ENCODE measurements at regions not wholly inside any gene's neighbourhood (a gene's known extent, or its start where the extent isn't known, plus 50 kb on each side); places are given as distances from the start of the nearest gene placed in this dataset.

DNA sequence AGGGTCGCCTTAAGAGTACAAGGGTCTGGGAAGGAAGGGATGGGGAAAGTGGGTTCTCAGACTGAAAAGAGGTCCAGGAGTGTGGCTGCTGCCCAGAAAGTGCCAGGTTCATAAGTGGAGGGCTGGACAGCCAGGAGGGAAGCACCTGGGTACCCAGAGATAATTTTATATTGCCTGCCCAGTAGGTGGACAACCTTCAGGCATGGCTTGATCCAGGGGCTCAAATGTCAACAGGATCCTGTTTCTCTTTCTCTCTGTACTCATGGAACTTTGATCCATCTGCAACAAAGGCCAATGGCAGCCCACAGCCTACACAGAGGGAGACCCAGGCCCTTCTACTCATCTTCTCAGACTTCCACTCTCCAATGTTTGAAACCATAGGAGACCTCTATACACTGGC, 80.5 kb upstream of the GRK3 start:
- H3K4me1 ChIP-seq (ENCODE audit: insufficient read depth): no peaks in the 10 kb centered on the region
- WGBS: 98% methylated on average over 1 of the region's 1 CpG
- H3K27ac ChIP-seq (ENCODE audit: low read depth): no peak overlapping the region
- no peak for DNase-seq (ENCODE audit: extremely low spot score)
- H3K4me3 ChIP-seq (ENCODE audit: low read depth, low read length): no peak overlapping the region
- H3K36me3 ChIP-seq (ENCODE audit: insufficient read depth): no peaks in the 10 kb centered on the region

DNA sequence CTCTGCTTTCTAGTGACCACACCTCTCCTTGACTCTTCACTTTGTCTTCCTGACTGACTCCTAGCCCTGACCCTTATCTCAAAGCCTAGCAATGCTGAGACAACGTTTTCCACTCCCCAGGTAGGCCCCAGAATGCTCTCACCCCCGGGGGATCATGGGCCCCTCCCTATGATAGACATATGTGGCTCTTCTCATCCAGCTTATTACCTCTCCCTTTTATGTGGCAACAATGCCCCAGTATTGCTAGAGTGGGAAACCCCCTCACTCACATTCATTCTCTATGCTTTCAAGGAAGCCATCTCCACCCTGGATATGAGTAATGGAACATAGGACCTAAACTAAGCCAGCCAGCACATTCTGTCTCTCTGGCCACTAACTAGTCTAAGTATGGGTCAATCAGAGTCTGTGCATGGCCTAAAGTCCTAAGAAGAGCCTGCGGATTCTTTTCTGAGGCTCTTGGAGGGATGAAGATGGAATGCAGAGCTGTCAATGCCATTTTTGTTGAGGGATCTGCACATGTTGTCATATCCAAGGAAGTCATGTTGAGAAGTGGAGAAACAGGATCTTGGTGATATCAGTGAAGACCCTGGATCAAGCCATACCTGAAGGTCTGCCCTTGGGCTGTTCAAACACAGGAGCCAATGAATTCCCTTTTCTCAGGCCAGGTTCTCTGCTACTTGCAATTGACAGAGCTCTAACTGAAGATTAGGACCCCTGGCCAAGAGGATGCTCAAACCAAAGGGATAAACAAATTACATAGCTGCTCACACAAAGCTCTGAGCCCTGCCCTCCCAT, 79.8 kb upstream of the GRK3 start:
- Histone ChIP-seq H3K4me1 (ENCODE audit: insufficient read depth) (no peaks in the 10 kb centered on the region), H3K27ac (ENCODE audit: low read depth) (no peak overlapping the region)

DNA sequence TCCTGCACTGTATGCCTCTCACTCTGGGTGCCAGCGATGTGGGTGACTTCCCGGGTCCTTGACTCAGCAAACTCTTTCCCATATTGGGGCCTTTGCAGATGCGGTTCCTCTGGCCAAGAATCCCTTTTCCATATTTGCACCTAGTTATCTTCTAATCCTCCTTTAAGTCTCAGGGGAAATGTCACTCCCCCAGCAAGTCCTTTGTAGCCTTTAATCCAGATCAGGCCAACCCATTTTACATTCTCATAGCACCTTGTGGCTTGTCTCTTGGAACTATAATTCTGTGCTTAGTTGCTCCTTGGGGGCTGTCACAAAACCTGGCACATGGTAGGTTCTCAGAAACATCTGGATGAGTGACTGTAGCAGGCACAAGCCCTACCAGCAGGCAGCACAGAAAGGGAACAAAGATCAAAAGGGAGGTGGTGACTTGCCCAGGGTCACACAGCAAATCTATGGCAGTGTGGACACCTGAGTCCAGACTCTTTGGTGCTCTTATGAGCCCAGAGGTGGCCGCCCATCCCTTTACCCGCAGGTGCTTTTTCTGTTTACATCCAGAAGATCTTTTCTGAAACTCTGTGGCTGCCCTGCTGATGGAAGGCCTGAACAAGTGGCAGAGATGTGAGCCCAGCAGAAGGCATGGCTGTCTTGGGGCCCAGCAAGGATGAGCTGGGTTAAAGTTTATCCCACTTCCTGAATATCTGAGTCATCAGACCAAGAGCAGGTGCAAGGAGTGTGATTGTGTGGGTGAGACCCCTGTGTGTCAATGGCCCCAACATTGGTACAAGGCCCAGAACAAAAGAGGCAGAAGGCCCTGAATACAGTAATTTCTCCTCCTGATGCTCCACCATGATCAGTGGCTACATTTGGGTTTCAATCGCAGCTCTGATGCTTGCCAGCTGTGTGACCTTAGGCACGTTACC, 78.6 kb upstream of the GRK3 start:
- Histone ChIP-seq H3K27ac (ENCODE audit: low read depth) (no peak overlapping the region), H3K36me3 (ENCODE audit: insufficient read depth) (no peaks in the 10 kb centered on the region), H3K4me1 (ENCODE audit: insufficient read depth) (no peaks in the 10 kb centered on the region), H3K4me3 (ENCODE audit: low read depth, low read length) (no peak overlapping the region)
- DNase-seq (ENCODE audit: extremely low spot score): no peak
- WGBS: 82% methylated on average over 7 of the region's 7 CpGs

More for the DNA sequence above, 79.8 kb upstream of the GRK3 start:
- WGBS: 84% methylated on average over 3 of the region's 3 CpGs
- H3K4me3 ChIP-seq (ENCODE audit: low read depth, low read length): no peak overlapping the region
- DNase-seq (ENCODE audit: extremely low spot score): no peak
- no peaks in the 10 kb centered on the region for H3K36me3 ChIP-seq (ENCODE audit: insufficient read depth)

DNA sequence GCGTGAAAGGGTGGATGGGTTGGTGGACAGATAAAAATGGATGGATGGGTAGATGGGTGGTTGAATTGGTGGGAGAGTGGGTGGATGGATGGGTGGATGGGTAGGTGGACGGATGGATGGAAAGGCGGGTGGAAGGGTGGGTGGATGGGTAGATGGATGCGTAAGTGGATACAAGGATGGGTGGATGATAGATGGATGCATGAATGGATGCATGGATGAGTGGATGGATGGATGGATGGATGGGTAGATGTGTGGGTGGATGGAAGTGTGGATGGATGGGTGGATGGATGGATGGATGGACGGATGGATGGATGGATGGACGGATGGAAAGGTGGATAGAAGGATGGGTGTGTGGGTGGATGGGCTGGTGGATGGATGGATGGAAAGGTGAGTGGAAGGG, 77.0 kb upstream of the GRK3 start:
- Histone ChIP-seq H3K27ac (ENCODE audit: low read depth) (no peak overlapping the region), H3K4me3 (ENCODE audit: low read depth, low read length) (no peak overlapping the region), H3K4me1 (ENCODE audit: insufficient read depth) (no peaks in the 10 kb centered on the region), H3K36me3 (ENCODE audit: insufficient read depth) (no peaks in the 10 kb centered on the region)
- no peak for DNase-seq (ENCODE audit: extremely low spot score)
- 96% methylated on average over 6 of the region's 6 CpGs for WGBS

DNA sequence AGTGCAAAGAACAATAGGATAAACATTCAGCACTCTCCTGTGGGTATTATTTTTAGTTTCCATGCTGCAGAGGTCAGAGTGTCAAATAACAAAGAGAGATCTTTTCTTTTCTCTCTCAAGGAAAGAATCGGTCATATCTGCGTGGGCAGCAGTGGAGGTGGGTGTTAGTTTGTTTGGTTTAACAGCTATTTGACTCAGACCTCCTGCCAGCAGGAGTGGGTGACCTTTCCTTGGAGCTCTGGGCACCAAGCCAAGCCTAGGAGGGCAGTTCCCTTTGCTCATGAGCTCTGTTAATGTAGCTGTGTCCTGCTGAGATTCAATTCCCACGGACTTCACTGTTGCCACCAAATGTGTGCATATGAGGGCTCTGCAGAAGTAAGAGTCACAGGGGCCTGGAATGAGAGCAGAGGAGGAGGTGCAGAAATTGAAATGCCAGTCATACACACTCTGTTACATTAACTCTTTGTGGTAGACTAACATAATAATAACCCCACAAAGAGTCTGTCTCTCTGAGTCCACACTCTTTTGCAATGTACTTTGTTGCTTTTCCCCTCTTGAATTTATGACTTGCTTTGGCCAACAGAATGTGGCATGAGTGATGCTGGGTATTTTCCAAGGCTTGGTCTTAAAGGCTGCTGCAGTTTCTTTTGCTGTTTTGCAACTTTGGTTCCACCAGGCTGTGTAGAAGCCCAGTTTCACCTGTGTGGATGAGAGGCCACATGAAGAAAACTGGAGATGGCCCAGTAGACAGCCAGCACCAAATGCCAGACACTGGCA, 76.0 kb upstream of the GRK3 start:
- no peaks in the 10 kb centered on the region for H3K36me3 ChIP-seq (ENCODE audit: insufficient read depth)
- 15% methylated on average over 3 of the region's 3 CpGs for WGBS
- H3K27ac ChIP-seq (ENCODE audit: low read depth): no peak overlapping the region
- no peaks in the 10 kb centered on the region for H3K4me1 ChIP-seq (ENCODE audit: insufficient read depth)
- peak; percentile 26 for DNase-seq (ENCODE audit: extremely low spot score)
- no peak overlapping the region for H3K4me3 ChIP-seq (ENCODE audit: low read depth, low read length)

DNA sequence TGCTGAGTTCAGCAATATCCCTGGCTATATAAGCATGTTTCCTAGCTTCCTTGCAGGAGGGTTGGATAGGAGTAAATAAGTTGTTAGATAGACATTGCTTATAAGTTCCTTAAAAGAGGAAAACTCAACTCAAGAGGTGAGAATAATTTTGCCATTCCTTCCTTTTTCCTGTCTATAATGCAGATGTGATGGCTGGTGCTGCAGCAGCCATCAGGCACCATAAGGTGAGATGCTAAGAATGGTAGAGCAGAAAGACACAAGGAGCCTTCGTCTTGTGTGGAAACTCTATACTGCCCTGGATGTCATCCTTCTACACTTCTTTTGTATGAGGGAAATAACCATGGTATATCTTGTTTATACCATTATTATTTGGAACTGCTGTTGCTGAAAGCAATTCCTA, 74.5 kb upstream of the GRK3 start:
- WGBS: 93% methylated on average over 1 of the region's 1 CpG
- DNase-seq (ENCODE audit: extremely low spot score): no peak

DNA sequence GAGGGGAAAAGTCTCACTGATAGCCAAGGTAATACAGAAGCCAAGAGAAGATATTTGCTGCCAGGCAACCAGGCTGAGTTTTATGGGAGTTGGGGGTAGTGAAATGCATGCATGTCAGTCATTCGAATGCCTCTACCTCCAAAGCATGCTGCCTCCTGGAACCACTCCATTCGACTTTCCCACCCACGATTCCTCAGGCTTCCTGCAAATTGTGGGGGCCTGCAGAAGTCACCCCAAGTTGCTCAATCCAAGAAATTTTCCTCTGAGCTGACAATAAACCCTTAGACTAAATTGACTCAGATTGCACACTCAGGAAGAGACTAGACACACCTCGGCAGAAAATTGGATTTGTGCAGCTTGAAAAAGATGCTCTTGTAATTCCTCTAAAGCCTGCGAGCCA, 73.6 kb upstream of the GRK3 start:
- H3K36me3 ChIP-seq (ENCODE audit: insufficient read depth): no peaks in the 10 kb centered on the region
- no peak overlapping the region for H3K4me3 ChIP-seq (ENCODE audit: low read depth, low read length)
- no peaks in the 10 kb centered on the region for H3K4me1 ChIP-seq (ENCODE audit: insufficient read depth)
- DNase-seq (ENCODE audit: extremely low spot score): no peak
- H3K27ac ChIP-seq (ENCODE audit: low read depth): no peak overlapping the region
- WGBS: 83% methylated on average over 5 of the region's 5 CpGs

More for the DNA sequence above, 74.5 kb upstream of the GRK3 start:
- Histone ChIP-seq H3K4me1 (ENCODE audit: insufficient read depth) (no peaks in the 10 kb centered on the region), H3K27ac (ENCODE audit: low read depth) (no peak overlapping the region), H3K36me3 (ENCODE audit: insufficient read depth) (no peaks in the 10 kb centered on the region), H3K4me3 (ENCODE audit: low read depth, low read length) (no peak overlapping the region)

DNA sequence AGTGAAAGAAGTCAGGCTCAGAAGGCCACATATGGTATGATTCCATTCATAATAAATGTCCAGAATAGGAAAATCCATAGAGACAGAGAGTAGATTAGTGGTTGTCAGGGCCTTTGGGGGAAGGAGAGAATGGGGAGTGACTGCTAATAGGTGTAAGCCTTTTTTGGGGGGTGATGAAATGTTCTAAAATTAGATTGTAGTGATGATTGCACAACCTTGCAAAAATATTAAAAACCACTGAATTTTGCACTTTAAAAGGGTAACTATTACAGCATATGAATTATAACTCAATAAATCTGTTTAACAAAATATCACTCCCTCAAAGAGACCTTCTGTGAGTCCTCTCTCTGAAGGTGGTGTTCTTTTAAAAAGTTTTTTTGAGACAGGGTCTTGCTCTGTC, 72.3 kb upstream of the GRK3 start:
- DNase-seq (ENCODE audit: extremely low spot score): no peak
- Histone ChIP-seq H3K4me1 (ENCODE audit: insufficient read depth) (no peaks in the 10 kb centered on the region), H3K27ac (ENCODE audit: low read depth) (no peak overlapping the region), H3K4me3 (ENCODE audit: low read depth, low read length) (no peak overlapping the region), H3K36me3 (ENCODE audit: insufficient read depth) (no peaks in the 10 kb centered on the region)

DNA sequence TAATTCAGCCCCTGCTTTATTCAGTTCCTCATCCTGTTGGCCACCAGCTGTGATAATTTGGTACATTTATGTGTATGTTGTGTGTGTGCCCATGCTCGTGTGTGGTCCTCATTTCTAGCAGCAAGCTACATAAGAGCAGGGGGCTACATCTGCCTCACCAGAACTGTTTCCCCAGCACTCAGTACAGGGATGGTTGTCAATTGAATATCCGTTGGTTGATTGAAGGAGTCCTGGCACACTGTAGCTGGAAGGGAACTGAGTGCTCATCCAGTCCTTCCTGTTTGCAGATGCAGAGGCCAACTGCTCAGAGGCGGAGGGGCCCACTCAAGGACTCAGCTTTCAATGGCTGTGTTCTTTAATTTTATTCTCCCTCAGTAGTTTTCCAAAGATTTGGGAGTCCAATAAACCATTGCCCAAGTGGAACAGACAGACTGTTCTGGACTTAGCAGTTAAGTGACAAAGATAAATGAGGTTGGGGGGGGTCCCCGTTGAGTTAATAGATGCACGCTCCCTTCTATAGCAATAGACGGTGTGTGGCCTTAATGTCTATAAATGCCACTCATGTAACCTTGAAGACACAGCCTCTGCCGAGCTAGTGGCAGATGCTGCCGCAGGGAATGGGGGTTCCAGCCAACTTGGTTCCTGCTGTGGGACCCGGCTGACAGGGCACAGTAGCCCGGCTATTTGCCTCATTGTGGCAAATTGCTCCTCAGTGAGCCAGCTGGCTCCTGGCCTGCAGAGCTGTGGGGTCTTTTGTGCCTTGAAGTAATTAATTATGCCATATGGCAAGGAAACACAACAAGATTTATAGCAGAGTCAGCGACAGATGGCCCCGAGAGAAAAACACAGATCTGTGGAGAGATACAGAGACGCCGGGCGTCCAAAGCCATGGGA, 71.4 kb upstream of the GRK3 start:
- Histone ChIP-seq H3K4me1 (ENCODE audit: insufficient read depth) (no peaks in the 10 kb centered on the region), H3K27ac (ENCODE audit: low read depth) (no peak overlapping the region), H3K36me3 (ENCODE audit: insufficient read depth) (no peaks in the 10 kb centered on the region), H3K4me3 (ENCODE audit: low read depth, low read length) (no peak overlapping the region)
- DNase-seq (ENCODE audit: extremely low spot score): peak; percentile 14
- 53% methylated on average over 15 of the region's 15 CpGs for WGBS

DNA sequence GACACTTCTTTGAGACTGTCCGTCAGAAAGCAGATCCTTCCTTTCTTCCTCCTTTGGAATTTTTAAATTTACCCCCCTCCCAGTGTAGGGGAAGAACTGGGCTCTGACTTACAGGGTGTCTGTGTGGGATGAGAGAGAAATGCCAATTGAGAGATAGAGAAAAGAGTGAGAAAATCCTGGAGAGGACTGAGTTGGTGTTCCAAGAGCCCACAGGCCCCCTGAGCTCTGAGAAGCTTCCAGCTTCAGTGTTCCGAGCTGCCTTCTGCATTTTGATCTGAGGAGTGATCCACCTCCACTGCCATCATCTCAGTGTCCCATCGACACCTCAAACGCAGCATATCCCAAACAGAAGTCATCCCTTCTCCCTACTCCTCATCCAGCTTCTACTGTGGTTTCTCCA, 70.7 kb upstream of the GRK3 start:
- no peak overlapping the region for H3K27ac ChIP-seq (ENCODE audit: low read depth)
- DNase-seq (ENCODE audit: extremely low spot score): no peak
- H3K4me3 ChIP-seq (ENCODE audit: low read depth, low read length): no peak overlapping the region
- H3K36me3 ChIP-seq (ENCODE audit: insufficient read depth): no peaks in the 10 kb centered on the region
- no peaks in the 10 kb centered on the region for H3K4me1 ChIP-seq (ENCODE audit: insufficient read depth)
- 73% methylated on average over 4 of the region's 4 CpGs for WGBS

DNA sequence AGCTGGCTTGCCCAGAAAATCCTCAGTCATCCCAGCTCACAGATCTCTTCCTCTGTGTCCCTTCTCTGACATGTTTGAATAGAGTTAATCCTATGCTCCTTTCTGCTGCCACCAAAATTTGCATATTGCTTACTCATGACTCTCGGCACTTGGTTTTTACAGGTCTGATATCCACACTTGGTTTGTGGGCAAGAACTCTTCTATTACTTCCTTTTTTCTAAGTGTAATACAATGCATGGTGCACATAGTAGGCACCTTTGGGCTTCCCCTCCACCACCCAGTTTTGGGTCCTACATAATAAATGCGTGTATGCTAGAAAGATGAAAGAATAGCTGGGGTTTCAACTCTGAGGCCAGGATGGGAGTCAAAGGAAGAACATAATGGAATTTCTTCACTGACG, 69.7 kb upstream of the GRK3 start:
- no peak overlapping the region for H3K4me3 ChIP-seq (ENCODE audit: low read depth, low read length)
- H3K36me3 ChIP-seq (ENCODE audit: insufficient read depth): no peaks in the 10 kb centered on the region
- 74% methylated on average over 3 of the region's 3 CpGs for WGBS
- no peak for DNase-seq (ENCODE audit: extremely low spot score)
- H3K27ac ChIP-seq (ENCODE audit: low read depth): no peak overlapping the region
- no peaks in the 10 kb centered on the region for H3K4me1 ChIP-seq (ENCODE audit: insufficient read depth)

DNA sequence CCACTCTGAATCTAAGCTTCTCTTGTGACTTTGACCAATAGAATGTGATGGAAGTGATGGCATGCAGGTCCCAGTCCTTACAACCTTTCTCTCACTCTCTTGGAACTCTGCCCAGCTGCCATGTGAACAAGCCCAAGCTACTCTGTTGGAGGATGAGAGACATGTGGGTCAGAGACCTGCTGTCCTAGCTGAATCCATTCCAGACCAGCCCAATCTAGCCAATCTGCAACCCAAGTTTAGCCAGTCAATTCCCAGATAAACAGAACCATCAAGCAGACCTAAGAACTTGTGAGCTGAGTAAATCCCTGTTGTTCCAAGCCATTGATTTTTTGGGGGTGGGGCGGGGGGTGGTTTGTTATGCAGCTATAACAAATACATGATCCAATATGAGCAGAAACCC, 69.2 kb upstream of the GRK3 start:
- WGBS: 93% methylated on average over 1 of the region's 1 CpG
- no peaks in the 10 kb centered on the region for H3K36me3 ChIP-seq (ENCODE audit: insufficient read depth)
- no peak overlapping the region for H3K27ac ChIP-seq (ENCODE audit: low read depth)
- H3K4me3 ChIP-seq (ENCODE audit: low read depth, low read length): no peak overlapping the region
- no peak for DNase-seq (ENCODE audit: extremely low spot score)
- no peaks in the 10 kb centered on the region for H3K4me1 ChIP-seq (ENCODE audit: insufficient read depth)

All from urinary bladder (tissue), 3 donors.